ENCODE measurements at regions not wholly inside any gene's neighbourhood (a gene's known extent, or its start where the extent isn't known, plus 50 kb on each side); places are given as distances from the start of the nearest gene placed in this dataset.
"Not testable (repeated sequence)": the region's sequence is repeated elsewhere in the genome, so short reads cannot be mapped to it uniquely, and the experiment has no call there.

- in situ Hi-C loops (cut with MboI; ENCODE audit: low sequenced_read_pairs); H3K18ac ChIP-seq (ENCODE audit: low read depth, low read length); H4K91ac ChIP-seq (ENCODE audit: insufficient read depth, low read depth, low read length); intact Hi-C loops (cut with micrococcal nuclease); H4K5ac ChIP-seq (ENCODE audit: low read depth, low read length); H3K36me3 ChIP-seq (ENCODE audit: control insufficient read depth, insufficient read depth, low read length); H3K23ac ChIP-seq (ENCODE audit: low read depth, low read length); H2BK120ac ChIP-seq (ENCODE audit: low read depth, low read length); H2AK9ac ChIP-seq (replicated peaks; ENCODE audit: low read depth, low read length, poor library complexity); BruUV-seq (replicated peaks); H3K9me3 ChIP-seq (ENCODE audit: control insufficient read depth, insufficient read depth, low read length); dilution Hi-C loops (cut with HindIII; ENCODE audit: low sequenced_read_pairs, unreplicated experiment); H4K8ac ChIP-seq (ENCODE audit: low read depth in 2 of 2, low read length in 2 of 2); H3K56ac ChIP-seq (ENCODE audit: extremely low read depth, insufficient read depth, low read length); H2AK5ac ChIP-seq (ENCODE audit: low read depth, low read length); H3K9me1 ChIP-seq (ENCODE audit: insufficient read depth, low read length); H3K4ac ChIP-seq (ENCODE audit: low read depth, low read length); DNase-seq; ATAC-seq (ENCODE audit: low read depth); H3K27ac ChIP-seq (ENCODE audit: insufficient read depth, low read length); CTCF ChIA-PET; POLR2A ChIA-PET (ENCODE audit: unreplicated experiment); H3K4me1 ChIP-seq (ENCODE audit: control insufficient read depth, insufficient read depth, low read length); H4K20me1 ChIP-seq (ENCODE audit: insufficient read depth, low read length); H3K27me3 ChIP-seq (ENCODE audit: control insufficient read depth, insufficient read depth, low read length); H2BK15ac ChIP-seq (ENCODE audit: low read depth, low read length); H3K4me2 ChIP-seq (ENCODE audit: low read depth, low read length); H2AFZ ChIP-seq (replicated peaks; ENCODE audit: low read length, poor library complexity); H2BK20ac ChIP-seq (ENCODE audit: low read depth, low read length); H2BK5ac ChIP-seq (ENCODE audit: low read depth, low read length, poor library complexity, severe bottlenecking); H3K4me3 ChIP-seq (ENCODE audit: insufficient read depth, low read depth, low read length); H3K14ac ChIP-seq (replicated peaks; ENCODE audit: low read depth, low read length); H3K9ac ChIP-seq (ENCODE audit: low read depth, low read length); H3K79me1 ChIP-seq (ENCODE audit: low read depth in 1 of 2, low read length in 2 of 2): not testable (repeated sequence)
These were observed 177.2 kb upstream of the TBX18 start for GRCh38 chr6:84941609-84942008.

Measured in IMR-90 (cell line).